NT2/D1 (cell line): ENCODE measurements at regions not wholly inside any gene's neighbourhood (a gene's known extent, or its start where the extent isn't known, plus 50 kb on each side); places are given as distances from the start of the nearest gene placed in this dataset.

Source experiments
- DNase-seq: peaks from one replicate; pipeline ENCODE4 v3.0.0-alpha.2; 2011; ENCODE audit warnings: low read depth, low spot score
- H3K27me3 ChIP-seq: 2 replicates; pipeline ENCODE4 v1.6.0; 2011; ENCODE audit warnings: mild to moderate bottlenecking; ENCODE audit not compliant: insufficient read length, insufficient read depth
- H3K36me3 ChIP-seq: 2 replicates; pipeline ENCODE4 v1.6.1; 2011; ENCODE audit warnings: mild to moderate bottlenecking, low read length, mixed read lengths; ENCODE audit not compliant: insufficient read depth, insufficient read length
- H3K4me1 ChIP-seq: 2 replicates; pipeline ENCODE4 v1.5.1; 2011; ENCODE audit not compliant: insufficient read depth, insufficient read length
- H3K4me3 ChIP-seq: 2 replicates; pipeline ENCODE4 v1.5.1; 2011; ENCODE audit warnings: low read depth; ENCODE audit not compliant: insufficient read length
- H3K9ac ChIP-seq: 2 replicates; pipeline ENCODE4 v1.6.0; 2011; ENCODE audit warnings: low read depth; ENCODE audit not compliant: insufficient read length
- H3K9me3 ChIP-seq: 2 replicates; pipeline ENCODE4 v1.5.1; 2011; ENCODE audit warnings: mild to moderate bottlenecking, low read length; ENCODE audit not compliant: insufficient read depth
- SUZ12 ChIP-seq: IDR thresholded peaks from 2 replicates; pipeline ENCODE4 v1.6.1; 2011; ENCODE audit not compliant: insufficient read length, insufficient read depth; ENCODE audit errors: extremely low read depth
- YY1 ChIP-seq: IDR thresholded peaks from 2 replicates; pipeline ENCODE4 v1.6.1; 2011; ENCODE audit not compliant: insufficient read length, insufficient read depth
- ZNF274 ChIP-seq: IDR thresholded peaks from 2 replicates; pipeline ENCODE4 v1.6.1; 2011; ENCODE audit warnings: mild to moderate bottlenecking, low read depth, low read length

- H3K9me3 ChIP-seq: no peaks in the 10 kb centered on the region
- H3K27me3 ChIP-seq: no peaks in the 10 kb centered on the region
- no peak overlapping the region for H3K9ac ChIP-seq
- H3K4me3 ChIP-seq: no peak overlapping the region
- DNase-seq: no peak
- TF ChIP-seq YY1: no peak
- TF ChIP-seq SUZ12: no peak
- H3K4me1 ChIP-seq: peaks cover 7% of the 10 kb centered on the region
- no peaks in the 10 kb centered on the region for H3K36me3 ChIP-seq
Observed at GRCh38 chrX:68936126-68936525, 107.3 kb downstream of the EFNB1 start.

GRCh38 chrX:68935362-68935761, 106.5 kb downstream of the EFNB1 start:
- TF ChIP-seq ZNF274: no peak
- no peak for TF ChIP-seq SUZ12
- TF ChIP-seq YY1: no peak
- no peak overlapping the region for H3K9ac ChIP-seq
- no peaks in the 10 kb centered on the region for H3K27me3 ChIP-seq
- no peak overlapping the region for H3K4me3 ChIP-seq
- no peak for DNase-seq
- H3K9me3 ChIP-seq: no peaks in the 10 kb centered on the region
- peaks cover 11% of the 10 kb centered on the region for H3K4me1 ChIP-seq
- H3K36me3 ChIP-seq: no peaks in the 10 kb centered on the region

GRCh38 chrX:68934922-68935321, 106.1 kb downstream of the EFNB1 start:
- Histone ChIP-seq H3K27me3 (no peaks in the 10 kb centered on the region), H3K36me3 (no peaks in the 10 kb centered on the region), H3K9ac (no peak overlapping the region), H3K9me3 (no peaks in the 10 kb centered on the region), H3K4me3 (no peak overlapping the region), H3K4me1 (peaks cover 10% of the 10 kb centered on the region)
- no peak for TF ChIP-seq ZNF274
- TF ChIP-seq SUZ12: no peak
- TF ChIP-seq YY1: no peak
- DNase-seq: no peak

GRCh38 chrX:68934421-68934820, 105.6 kb downstream of the EFNB1 start:
- Histone ChIP-seq H3K27me3 (no peaks in the 10 kb centered on the region), H3K4me1 (peaks cover 13% of the 10 kb centered on the region), H3K36me3 (no peaks in the 10 kb centered on the region), H3K4me3 (no peak overlapping the region), H3K9me3 (no peaks in the 10 kb centered on the region), H3K9ac (no peak overlapping the region)
- TF ChIP-seq ZNF274 (no peak), YY1 (no peak), SUZ12 (no peak)
- DNase-seq: no peak

GRCh38 chrX:68932611-68933010, 103.8 kb downstream of the EFNB1 start:
- Histone ChIP-seq H3K27me3 (no peaks in the 10 kb centered on the region), H3K9ac (no peak overlapping the region), H3K9me3 (no peaks in the 10 kb centered on the region), H3K4me1 (peaks cover 17% of the 10 kb centered on the region), H3K36me3 (no peaks in the 10 kb centered on the region), H3K4me3 (no peak overlapping the region)
- no peak for TF ChIP-seq ZNF274
- no peak for TF ChIP-seq SUZ12
- TF ChIP-seq YY1: no peak
- no peak for DNase-seq

GRCh38 chrX:68931345-68931744, 102.5 kb downstream of the EFNB1 start:
- Histone ChIP-seq H3K4me3 (no peak overlapping the region), H3K27me3 (no peaks in the 10 kb centered on the region), H3K4me1 (peaks cover 20% of the 10 kb centered on the region), H3K36me3 (no peaks in the 10 kb centered on the region), H3K9ac (no peak overlapping the region), H3K9me3 (no peaks in the 10 kb centered on the region)
- TF ChIP-seq SUZ12 (no peak), YY1 (no peak)
- DNase-seq: no peak

GRCh38 chrX:68930542-68931317, 101.9 kb downstream of the EFNB1 start:
- no peak for TF ChIP-seq ZNF274
- TF ChIP-seq SUZ12: no peak
- no peak for TF ChIP-seq YY1
- no peaks in the 10 kb centered on the region for H3K36me3 ChIP-seq
- H3K4me1 ChIP-seq: peaks cover 22% of the 10 kb centered on the region
- no peaks in the 10 kb centered on the region for H3K27me3 ChIP-seq
- DNase-seq: no peak
- H3K4me3 ChIP-seq: no peak overlapping the region
- no peak overlapping the region for H3K9ac ChIP-seq
- no peaks in the 10 kb centered on the region for H3K9me3 ChIP-seq
